Stimulated activated CD4-positive, alpha-beta T cell treated with anti-CD3 and anti-CD28 coated beads, Interleukin-4, amount 100 ng/mL, for 48 hours (primary cell): ENCODE measurements at regions not wholly inside any gene's neighbourhood (a gene's known extent, or its start where the extent isn't known, plus 50 kb on each side); places are given as distances from the start of the nearest gene placed in this dataset.
"Not testable (repeated sequence)": the region's sequence is repeated elsewhere in the genome, so short reads cannot be mapped to it uniquely, and the experiment has no call there.

Experiments
- DNase-seq, 2 donors: peaks; one replicate each; pipeline ENCODE4 v3.0.0-alpha.2; 2020; ENCODE audit warnings: low read depth in 2 of 2

DNA sequence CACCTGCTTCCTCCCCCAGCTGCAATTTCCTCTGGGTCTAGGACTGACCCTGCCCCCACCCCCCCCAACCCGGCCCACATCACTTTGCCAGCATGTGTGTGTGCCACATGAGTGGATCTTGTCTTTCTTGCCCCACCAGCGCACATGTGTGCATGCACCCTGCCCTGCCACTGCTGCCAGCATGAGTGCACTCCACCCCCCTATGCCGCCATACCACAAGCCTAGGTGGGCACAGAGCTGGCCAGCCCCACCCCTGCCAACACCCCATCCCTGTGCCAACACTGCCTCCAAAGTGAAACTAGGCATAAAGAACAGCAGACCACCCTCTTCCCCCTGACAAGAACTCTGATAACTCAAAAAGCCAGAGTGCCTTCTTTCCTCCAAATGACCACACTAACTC lies 296.3 kb upstream of the SGO1 start:
- no peak for DNase-seq

DNA sequence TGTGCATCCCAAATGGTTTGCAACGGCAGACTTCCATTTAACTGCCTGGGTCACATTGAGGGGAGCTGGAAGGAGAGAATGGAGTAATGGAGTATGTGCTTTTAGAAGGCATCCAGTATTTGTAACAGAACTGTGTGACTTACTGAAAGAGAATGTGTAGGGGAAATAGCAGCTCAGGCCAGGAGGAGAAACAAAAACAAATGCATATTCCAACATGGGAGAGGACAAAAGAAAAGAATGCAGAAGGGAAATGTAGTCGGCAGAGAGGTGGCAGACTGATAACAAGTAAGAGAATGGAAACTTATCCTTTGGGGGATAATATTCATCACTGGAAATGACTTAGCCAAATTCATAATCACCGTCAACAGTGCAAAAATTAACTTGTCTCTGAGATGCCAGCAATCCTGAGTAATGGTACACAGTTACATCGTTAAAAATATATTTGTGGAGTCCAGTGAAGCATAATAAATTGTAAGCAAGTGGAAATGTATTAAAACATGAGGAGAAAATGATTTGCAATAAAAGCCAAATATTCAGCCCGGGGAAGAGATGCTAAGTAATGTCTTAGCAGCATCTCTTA lies 294.9 kb upstream of the SGO1 start:
- DNase-seq: no peak

DNA sequence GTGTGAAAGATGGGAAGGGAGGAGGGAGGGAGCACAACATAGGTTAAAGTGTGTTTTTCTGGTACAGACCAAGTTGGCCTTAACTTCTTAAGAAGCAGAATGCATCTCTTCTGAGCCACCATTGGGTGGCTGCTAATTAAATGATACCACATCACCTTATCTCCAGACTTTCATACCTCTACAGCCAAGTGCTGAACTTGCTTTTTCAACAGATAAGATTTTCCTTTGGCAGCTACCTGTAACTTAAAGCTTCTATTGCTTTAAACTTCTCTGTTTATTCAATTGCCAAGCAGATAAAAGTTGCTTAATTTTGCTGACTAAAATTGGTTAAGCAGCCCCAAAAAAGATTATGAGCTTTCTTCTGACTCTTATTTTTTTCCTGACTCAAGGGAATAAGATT lies 292.4 kb upstream of the SGO1 start:
- no peak for DNase-seq

DNA sequence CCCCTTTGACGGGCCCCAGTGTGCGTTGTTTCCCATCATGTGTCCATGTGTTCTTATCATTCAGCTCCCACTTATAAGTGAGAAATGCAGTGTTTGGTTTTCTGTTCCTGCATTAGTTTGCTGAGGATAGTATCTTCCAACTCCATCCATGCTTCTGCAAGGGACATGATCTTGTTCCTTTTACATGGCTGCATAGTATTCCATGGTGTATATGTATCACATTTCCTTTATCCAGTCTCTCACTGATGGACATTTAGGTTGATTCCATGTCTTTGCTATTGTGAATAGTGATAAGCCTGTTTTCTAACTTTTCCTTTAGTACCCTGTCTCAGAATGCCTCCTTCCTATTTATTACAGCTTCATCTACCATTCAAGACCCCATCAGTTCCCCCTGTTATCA lies 278.2 kb upstream of the SGO1 start:
- DNase-seq: not testable (repeated sequence)

DNA sequence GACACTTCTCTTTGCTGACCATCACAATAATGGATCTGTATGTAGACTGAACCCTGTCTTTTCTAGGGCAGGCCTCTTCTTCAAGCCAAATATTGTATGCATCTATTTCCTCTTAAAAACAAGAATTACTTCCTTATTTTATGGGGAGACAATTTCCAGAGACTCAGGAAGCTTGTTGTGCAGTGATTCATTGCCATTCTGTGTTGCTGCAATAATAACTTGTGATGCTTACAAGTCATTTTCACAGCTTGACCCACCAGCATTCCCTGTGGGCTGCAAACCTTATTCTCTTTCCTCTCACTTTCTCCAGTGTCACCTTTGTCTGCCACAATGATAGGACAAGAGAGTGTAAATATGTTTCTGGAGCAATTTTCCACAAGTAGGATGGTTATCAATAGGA lies 276.7 kb upstream of the SGO1 start:
- no peak for DNase-seq

DNA sequence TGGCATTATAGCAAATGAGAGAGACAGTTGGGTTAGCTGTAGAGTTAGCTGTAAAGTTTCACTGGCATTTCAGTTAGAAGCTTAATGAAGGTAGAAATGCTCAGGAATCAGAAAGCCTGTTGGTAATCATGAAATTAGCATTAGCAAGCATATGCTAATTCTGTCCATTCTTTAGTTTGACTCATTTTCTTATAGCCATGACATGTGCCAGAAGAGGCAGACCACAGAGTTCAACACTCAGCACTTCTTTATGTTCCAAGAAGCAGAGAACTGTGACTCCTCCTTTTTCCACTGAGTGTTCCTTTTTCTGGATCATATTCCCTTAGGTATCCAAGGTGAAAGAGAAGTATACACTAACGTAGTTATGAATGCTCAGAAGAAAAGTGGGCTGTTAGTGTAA lies 276.2 kb upstream of the SGO1 start:
- DNase-seq: no peak

DNA sequence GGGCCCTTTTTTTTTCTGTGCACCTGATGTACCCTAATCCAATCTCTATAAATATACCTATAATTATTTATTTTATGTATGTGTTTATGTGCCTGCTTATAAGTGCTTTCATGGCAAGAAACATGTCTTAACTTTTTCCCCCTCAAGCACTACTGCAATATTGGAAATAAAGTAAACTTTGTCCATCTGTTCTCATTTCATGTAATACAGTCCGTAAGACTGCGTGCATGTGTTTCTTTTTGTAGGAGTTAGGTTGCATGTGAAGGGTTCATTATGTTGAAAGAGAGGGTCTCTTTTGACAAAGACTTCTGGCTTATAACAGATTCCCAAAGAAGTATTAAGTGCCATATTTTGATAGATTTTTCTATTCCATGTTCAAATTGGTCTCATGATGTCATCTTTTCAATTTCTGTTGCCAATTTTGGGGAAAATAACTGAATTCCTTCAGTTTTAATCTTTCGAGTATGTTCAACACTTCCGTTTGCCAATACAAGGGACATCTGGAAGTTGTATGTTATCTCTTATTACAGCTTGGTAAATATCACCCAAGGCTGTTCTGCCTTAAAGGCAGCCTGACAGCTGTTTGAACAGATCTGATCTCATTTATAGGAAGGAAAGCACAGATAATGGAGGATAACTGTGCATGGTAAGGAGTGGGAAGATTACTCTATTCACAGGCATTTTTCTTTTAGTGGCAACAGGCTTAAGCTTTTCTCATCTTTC lies 273.1 kb upstream of the SGO1 start:
- no peak for DNase-seq

DNA sequence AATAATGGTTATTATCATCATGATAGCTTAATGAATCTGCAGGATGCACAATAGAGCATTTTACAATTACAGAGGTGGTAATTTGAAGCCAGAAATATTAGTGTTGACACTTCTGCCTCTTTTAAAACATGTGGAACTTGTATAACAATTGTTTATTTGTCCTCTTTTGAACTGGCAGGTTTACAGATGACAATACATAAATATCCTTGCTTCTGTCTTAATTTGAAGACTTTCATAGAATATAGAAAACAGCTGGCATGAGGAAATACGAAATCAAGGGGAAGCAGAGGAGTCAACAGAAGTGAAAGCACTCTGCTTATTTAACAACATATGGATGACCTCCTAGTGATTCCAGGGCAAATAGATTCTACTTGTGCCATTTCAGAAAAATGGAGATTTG lies 270.5 kb upstream of the SGO1 start:
- DNase-seq: no peak

DNA sequence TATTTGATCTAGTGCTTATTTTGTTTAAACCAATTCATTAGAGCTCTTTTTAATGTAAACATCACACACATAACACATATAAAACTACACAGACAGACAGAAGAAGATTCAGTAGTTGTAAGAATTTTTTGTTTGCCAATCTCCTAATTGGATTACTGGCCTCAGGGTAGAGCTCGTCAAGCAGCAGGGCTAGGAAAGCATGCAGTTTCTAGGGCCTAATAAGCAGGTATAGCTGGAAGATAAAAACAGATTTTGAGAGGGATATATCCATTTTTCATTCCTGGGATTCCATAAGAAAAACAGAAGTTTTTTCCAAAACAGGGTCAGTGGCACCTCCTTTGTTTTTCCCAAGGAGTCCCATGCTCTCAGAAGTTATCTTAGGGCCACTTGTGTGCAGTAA lies 265.2 kb upstream of the SGO1 start:
- no peak for DNase-seq

DNA sequence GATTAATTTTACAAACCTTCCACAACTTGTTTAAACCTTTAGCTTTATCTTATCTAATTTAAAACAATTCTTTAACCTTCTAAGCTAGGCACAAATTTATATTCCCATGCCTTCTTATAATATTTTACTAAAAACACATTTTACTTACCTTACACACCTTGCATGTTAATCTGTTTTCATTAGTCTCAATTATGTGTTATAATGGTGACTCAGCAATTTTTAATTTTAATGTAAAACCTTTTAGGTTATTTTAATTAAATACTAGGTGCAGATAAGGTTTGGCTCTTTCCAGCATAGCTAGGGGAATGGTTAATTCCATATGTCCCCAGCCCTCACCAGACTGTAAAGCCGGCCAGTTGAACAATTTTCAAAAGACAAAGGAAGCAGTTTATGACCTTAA lies 264.6 kb upstream of the SGO1 start:
- DNase-seq: no peak

DNA sequence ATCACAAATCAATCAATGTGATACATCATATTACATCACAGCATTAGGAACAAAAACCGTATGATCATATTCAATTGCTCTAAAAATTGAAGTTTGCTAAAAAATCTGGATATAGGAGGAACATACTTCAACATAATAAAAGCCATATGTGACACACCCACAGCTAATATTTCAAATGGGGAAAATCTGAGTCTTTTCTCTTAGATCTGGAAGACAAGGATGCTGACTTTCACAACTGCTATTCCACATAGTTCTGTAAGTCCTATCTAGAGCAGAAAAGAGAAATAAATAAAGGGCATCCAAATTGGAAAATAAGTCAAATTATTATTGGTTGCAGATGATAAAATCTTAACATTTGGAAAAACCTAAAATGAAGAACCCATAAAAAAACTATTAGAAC lies 256.8 kb upstream of the SGO1 start:
- no peak for DNase-seq

DNA sequence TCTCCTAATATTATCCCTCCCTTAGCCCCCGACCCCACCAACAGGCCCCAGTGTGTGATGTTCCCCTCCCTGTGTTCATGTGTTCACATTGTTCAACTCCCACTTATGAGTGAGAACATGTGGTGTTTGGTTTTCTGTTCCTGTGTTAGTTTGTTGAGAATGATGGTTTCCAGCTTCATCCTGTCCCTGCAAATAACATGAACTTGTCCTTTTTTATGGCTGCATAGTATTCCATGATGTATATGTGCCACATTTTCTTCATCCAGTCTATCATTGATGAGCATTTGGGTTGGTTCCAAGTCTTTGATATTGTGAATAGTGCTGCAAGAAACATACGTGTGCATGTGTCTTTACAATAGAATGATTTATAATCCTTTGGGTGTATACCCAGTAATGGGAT lies 241.3 kb upstream of the SGO1 start:
- DNase-seq: not testable (repeated sequence)

DNA sequence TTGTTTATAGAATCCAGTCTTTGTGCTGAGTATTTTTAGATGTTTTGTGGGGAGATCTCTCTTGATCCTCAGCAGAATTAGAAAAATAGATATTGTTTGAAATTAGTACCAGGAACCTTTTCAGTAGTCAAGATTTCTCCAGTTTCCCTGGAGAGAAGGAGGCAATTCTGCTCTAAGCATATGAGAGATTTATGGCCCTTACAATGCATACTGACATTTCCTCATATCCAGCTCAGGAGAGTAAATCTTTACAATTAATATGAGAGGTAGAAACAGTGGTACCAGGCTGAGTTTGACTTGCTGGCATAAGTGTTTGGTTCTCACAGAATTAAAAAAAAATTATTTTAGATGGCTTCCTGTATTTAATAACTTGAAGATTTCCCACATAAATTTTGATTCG lies 239.1 kb upstream of the SGO1 start:
- DNase-seq: no peak

DNA sequence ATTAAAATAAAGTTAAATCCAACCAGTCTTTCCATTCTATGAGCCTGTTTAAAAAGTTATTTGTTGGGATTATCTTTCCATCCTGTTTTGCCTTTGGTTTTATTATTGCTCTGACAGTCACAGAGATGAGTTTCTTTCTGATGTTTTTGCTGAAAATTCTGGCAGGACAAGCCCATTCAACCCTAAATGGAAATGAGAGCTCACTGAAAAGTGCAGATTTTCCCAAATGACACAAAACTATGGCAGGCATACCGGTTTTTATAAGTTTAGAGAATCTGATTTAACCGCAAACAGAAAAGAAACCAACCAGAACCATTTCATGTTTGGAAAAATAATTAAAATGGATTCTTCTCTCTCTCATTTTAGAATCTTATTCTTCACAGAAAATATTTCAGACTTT lies 238.1 kb upstream of the SGO1 start:
- no peak for DNase-seq

DNA sequence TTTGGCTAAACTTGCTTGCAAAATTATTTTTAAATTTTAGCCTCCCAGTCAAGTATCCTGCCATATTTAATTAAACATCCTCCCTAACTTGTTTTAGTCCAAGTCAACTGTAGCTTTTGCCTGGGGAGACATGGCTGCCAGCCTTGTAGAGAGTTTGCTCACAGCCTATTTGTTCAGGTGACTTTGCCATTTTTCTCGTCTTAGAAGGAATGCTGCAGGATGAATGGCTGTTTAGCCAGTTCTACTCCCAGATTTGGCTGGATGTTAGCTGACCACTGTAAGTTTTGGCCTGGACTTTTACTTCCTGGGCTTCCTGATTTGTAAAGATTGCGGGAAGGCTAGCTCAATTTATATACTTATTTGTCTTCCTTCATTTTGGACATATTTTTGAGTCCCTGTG lies 236.4 kb upstream of the SGO1 start:
- no peak for DNase-seq

DNA sequence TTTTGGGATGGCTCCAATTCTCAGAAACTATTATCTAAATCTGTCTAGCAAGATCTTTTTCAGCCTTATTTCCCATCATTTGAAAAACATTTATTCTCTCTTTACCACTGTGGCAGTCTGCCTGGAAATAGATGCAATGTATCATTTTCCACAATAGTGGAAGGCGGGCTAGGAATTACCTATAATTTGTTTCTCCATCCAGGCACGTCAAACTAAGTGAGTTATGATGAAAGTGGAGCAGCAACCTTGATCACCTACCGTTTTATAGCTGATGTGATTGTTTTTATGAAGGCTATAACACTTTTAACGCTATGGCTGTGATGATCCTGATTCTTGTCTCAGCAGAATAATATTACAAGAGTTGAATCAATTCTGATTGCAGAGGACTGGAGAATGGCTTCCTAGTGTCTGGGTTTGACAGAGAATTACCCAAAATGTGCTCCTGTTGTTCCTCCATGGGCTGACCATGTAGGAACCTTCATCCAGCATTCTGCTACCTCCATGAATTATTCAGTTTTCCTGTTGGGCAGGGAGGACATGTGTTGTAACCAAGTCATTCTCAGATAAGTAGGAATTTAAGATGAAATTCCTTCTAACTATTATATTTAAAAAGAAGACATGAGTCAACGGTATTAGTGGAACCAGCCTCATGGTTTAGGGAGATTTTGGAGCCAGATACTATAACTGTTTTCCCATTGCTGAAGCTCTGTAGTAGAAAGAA lies 231.5 kb upstream of the SGO1 start:
- DNase-seq: no peak

DNA sequence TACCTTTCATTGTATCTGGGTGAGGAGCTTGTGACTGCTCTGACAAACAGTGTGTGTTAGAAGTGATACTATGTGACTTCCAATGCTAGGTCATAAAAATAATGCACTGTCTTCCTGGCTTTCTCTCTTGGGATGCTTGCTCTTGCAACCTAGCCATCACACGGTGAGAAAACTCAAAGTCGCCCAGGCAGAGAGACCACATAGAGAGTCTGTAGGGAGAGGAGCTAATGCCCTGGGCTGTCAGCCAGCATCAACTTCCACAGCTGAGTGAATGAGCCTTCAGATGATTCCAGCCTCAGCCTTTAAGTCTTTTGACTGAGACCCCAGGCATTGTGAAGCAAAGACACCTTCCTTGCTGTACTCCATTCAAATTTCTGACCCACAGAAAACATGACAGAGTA lies 220.6 kb upstream of the SGO1 start:
- no peak for DNase-seq

DNA sequence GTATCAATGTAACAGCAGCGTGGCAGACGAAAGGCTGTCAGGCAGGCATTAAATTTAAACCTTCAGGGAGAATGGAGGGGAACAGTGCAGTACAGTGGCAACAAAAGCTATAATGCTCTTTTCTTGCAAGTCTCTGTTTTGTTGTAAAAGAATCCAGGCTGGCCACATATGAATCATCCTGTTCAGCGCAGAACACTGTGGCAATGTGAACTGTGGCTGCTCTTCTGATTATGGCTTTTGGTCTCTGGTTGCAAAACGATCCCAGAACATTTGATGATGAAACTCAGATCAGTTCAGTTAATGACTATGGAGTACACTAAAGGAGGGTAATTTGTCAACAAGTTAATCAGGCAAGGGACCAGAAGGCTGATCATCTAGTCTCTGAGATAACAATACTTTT lies 219.7 kb upstream of the SGO1 start:
- no peak for DNase-seq

DNA sequence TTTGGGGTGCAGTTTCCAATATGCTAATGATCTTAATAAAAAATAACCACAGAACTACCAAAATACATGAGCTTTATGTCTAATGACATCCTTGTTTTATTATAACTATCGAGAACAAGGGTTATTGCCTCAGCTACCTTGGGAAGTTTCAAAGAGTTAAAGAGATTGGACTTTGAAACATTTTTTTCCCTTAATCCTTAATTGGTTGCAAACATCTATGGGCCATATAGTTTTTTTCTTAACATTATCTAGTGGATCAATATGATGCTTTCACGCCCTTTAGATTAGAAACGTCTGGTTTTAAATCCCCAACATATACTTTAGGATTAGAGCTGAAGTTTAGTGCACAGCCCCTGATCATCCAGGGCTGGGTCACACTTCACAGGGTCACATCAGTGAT lies 219.2 kb upstream of the SGO1 start:
- no peak for DNase-seq

DNA sequence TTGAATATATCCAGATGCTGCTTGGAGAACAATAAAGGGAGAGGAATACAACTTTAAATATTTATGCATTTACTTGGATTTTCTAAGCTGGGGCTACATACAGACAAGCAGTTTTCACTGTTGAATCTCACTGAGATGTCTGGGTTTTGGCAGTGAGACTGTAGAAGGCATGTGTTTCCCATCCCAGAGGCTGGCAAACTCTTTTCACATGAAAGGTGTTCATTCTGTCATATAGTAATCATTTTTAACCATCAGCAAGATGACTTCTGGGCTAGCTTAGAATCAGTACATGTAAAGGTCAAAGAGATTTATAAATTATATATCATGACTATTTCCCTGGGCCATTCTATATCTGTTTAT lies 218.7 kb upstream of the SGO1 start:
- no peak for DNase-seq

DNA sequence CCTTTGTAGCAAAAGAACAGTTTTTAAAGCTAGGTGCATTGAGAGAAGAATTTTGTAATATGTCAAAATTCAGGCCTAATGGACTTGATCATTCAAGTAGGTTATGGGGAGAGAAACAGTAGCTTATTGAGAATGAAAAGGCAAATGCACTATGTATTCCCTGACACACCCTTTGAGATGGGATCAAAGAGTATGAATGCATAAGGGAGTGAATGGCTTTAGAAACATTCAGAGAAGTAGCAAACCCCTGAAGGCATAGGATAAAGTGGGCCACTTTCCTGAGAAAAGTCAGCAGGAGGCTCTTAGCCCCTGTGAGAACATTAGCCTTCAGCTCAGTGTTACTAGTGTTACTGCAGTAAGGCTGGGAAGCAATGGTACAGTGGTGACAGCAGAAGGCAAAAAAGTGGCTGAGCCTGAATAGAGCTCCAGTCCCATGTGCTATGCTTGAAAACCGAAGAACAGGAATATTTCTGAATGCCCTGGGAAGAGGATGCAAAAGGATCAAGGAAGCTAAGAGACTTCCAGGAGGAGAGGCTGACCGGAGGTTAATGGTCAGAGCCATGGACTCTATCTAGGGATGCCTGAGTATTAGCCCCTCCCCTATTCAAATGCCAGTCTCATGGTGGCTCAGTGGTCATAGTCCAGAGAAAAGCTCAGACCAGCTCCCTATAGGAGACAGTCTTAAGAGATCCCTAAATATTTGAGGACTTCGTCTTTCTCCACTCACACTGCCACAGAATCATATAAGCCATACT lies 218.2 kb upstream of the SGO1 start:
- DNase-seq: no peak

DNA sequence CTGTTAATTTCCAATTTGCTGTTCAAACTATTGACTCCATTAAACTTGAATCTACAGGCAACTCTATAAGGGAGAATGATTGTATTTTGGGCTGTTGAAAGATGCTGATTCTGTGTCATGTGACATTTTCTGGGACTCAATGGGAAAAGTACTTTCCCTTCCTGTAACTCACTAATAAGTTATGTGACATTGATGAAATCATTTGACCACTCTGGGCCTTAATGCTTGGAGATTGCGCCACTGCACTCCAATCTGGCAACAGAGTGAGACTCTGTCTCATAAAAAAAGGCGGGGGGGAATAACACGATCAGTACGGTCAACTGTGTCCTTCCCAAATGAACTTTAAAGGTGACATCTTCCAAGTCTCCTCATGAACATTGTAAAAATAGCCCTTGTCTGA lies 215.2 kb upstream of the SGO1 start:
- DNase-seq: no peak

DNA sequence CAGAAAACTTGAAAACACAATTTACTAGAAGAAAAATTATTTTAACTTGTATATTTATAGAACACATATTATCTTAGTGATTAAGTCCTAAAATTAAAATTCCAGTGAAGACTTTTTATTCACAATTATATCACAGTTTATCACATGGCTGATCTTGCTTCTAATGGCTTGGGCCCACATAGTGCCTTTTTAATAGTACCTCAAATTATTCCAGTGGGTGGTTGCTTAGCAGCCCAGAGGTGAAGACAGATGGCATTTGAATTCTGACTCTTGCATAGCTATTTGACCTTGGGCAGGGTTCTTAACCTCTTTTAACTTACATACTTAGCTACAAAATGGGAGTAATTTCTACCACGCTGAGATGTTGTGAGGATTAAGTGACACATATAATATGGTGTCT lies 214.7 kb upstream of the SGO1 start:
- no peak for DNase-seq
